Skin epidermis (tissue), 12 donors: ENCODE measurements at regions not wholly inside any gene's neighbourhood (a gene's known extent, or its start where the extent isn't known, plus 50 kb on each side); places are given as distances from the start of the nearest gene placed in this dataset.

Experiments used
- H3K27ac ChIP-seq, 21 experiments: fragments of 200-600 bp; sonication (generic) in 11 of 21; one replicate each; pipeline ENCODE4 v1.5.0; 2020; ENCODE audit warnings: mild to moderate bottlenecking in 3 of 21, inconsistent platforms in 2 of 21, moderate library complexity in 2 of 21
- H3K4me3 ChIP-seq, 7 experiments: fragments of 200-600 bp; sonication (generic) in 2 of 7; one replicate each; pipeline ENCODE4 v1.5.0; 2020; ENCODE audit warnings: inconsistent platforms in 2 of 7, mild to moderate bottlenecking in 2 of 7, moderate library complexity in 1 of 7

DNA sequence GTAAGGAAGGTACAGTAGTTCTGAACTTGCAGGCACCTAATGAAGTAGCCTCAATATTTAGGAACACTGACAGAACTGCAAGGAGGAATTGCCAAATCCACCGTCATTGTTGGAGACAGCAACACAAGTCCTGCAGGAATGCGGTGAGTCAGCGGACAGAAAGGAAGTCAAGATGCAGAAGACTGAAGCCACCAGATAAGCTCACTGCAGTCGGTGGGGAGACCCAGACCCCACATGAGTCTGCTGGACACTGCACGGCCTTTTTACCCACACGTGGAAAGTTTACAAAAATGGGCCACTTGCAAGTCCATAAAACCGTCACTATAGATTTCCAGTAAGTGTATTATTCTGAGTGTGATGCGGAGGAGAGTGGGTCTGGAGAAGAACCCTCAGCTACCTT is 1471.6 kb downstream of the TBC1D22A start:
- H3K4me3 ChIP-seq, result no peak overlapping the region
- H3K27ac ChIP-seq, result no peak overlapping the region

DNA sequence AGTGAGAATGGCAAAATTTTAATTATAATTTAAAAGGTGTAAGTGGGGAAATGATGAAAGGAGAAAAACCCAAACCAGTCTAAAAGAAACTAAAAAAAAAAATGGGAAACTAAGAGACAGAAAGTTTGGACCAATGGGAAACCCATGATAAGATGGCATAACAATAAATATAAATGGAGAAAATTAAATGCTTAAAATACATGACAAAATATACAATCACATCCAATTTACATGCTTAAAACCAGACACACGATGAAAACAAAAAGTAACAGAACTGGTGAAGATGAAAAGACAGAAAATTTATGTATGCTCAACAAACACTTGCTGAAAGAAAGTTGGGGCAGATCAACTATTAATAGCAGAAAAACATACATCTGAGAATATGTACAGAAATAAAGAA is 1471.1 kb downstream of the TBC1D22A start:
- H3K4me3 ChIP-seq, result no peak overlapping the region

DNA sequence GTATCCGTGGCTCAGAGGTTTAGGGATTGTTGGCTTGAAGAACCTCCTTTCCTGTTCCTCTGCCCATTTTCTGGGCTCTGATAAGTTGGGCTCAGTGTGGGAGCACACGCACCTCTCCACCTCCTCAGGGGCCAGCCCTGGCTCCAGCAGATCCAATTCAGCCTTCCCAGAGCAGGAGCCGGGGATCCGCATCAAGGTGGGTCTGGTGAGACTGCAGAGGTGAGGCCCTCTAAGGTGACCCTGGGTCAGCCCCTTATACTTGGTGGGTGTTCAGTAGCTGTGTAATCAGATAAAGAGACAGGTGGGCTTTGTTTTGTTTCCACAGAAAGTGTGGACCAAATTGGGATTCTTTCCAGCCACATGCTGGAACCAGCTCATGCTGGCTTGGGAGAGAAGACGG is 1466.0 kb downstream of the TBC1D22A start:
- Histone ChIP-seq H3K4me3 (no peak overlapping the region), H3K27ac (no peak overlapping the region)

More for the DNA sequence above, 1471.1 kb downstream of the TBC1D22A start:
- H3K27ac ChIP-seq, result no peak overlapping the region

DNA sequence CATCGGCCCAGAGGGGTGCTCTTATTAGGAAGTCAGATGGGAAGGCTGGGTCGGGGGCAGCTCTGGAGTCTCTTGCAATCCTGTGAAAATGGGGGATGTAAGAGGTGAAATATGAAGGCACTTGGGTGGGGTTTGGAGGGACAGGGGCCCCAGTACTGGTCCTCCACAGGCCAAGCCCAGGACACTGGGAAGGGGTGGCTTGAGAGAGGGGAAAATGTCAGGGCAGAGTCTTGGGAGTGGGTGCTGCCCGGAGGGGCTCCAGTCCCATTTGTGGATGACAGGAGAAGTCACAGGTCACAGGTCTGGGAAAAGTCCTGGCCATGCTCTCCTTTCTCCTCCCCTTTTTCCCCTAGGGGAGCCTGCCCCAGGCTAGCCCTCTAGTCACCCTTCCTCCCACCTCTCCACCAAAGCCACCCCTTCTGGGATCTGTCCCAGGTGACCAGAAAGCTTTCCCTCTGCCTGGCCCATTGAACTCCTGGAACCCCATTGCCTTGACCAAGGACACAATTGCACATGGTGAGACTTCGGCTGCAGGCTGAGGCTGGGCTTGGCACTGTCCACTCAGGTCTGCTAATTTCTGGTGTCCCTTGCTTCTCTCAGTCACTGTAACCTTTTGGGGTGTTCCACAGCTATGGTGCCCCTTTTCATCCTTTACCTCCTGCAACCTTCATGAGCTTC is 1465.0 kb downstream of the TBC1D22A start:
- H3K27ac ChIP-seq, result no peak overlapping the region
- H3K4me3 ChIP-seq, result no peak overlapping the region

DNA sequence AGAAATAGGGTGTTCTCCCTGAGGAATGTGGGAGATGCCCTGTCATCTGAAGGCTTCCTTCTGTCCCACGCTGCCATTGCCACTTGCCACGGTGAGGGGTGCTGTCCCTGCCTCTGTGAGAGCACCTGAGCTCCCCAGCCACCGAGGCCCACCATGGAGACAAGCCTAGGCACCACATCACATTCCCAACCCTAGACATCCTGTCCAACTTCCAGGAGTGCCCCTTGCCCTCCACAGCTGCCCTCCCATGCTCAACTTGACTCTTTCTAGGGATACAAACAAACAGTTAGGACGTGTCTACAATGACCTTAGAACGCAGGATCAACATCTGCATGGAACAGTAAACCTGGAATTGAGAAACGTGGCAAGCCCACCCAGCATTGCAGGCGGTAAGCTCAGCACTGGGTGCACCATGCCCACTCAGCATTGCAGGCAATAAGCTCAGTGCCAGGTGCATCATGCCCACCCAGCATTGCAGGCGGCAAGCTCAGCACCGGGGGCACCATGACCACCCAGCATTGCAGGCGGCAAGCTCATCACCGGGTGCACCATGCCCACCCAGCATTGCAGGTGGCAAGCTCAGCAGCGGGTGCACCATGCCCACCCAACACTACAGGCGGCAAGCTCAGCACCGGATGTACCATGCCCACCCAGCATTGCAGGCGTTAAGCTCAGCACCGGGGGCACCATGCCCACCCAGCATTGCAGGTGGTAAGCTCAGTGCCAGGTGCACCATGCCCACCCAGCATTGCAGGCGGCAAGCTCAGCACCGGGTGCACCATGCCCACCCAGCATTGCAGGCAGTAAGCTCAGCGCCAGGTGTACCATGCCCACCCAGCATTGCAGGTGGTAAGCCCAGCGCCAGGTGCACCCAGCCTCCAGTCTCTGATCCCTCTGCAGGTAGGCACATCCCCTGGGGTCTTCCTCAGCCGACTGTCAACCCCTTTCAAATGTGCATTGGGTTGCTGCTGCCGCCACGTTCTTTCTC is 1463.9 kb downstream of the TBC1D22A start:
- no peak overlapping the region for H3K4me3 ChIP-seq

DNA sequence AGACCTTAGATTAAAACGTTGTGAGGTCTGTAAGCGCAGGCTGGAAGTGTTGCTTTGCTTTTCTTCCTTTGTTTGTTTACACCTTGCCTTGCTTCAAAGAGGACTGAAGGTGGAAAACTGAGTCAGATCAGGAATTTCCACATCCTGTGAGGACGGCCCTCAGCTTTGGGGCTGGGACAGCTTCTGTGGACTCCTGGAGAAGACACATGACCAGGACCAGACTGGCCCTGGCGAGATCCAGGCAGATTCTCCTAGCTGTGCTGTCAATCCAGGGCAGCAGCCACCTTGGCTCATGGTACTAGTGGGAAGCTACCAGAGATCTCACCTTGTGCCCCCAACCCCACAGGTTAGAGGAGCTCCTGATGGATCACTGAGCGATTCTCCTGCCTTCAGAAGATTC is 1461.9 kb downstream of the TBC1D22A start:
- no peak overlapping the region for H3K27ac ChIP-seq
- H3K4me3 ChIP-seq, result no peak overlapping the region

More for the DNA sequence above, 1463.9 kb downstream of the TBC1D22A start:
- H3K27ac ChIP-seq, result no peak overlapping the region

DNA sequence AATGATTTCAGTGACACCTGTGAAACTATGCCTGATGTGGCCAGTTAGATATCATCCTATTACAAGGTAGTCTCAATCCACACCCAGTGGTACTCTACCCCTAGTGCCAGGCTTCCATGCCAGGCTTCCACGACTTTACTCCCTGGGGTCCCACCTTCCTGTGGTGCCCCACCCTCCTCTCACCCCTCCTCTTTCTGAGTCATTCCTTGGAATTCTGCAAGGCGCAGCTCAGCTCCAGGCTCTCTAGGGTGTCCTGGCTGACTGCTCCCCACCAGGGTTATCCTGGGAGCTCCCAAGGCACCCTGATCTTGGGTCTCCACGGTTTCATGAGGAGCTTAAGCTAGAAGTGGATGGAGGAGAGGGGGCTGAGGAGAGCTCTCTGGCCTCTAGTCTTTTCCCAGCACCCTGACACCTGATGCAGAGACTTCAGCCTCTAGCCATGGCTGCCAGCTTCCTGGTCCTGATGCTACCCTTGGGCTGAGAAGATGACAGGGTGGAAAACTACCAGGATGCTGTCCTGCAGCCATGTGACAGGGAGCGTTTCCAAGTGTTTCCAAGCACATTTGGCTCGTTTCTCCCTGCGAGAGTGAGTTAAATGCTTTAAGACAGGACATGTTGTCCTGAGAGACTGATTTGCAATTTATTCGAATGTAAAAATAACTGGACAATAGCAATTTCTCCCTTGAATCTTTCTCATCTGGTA is 1461.2 kb downstream of the TBC1D22A start:
- H3K4me3 ChIP-seq, result no peak overlapping the region
- H3K27ac ChIP-seq, result no peak overlapping the region

DNA sequence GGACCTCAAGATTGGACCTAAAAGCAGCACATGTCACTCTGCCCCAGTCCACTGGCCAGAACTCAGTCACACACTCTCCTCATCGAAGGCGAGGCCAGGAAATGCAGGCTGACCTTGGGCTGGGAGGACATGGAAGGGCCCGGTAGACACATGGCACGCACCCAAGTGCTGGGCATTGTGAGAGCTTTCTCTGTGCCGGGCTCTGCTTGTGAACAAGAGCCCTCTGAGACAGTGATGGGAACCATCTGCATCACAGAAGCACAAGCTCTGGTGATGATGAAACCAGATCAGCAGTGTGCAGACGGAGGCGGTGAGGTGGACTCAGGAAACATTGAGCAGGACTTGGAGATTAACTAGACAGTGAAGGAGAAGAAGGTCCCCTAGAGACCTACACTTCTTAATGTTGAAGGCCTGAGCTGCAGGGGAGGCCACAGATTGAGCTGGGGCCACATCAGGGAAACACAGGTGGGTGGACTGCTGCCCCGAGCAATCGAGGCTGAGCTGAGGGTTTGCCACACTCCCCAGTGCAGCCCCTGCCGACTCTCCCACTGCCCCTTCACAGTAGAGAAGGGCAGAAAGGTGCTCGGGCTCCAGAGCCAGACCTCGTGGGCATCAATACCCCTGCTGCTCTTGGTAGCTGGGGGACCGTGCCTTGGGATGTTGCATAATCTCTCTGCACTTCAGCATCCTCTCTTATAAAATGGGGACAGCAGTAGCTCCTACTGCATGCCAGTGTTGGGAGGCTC is 1460.5 kb downstream of the TBC1D22A start:
- H3K27ac ChIP-seq, result no peak overlapping the region
- no peak overlapping the region for H3K4me3 ChIP-seq

DNA sequence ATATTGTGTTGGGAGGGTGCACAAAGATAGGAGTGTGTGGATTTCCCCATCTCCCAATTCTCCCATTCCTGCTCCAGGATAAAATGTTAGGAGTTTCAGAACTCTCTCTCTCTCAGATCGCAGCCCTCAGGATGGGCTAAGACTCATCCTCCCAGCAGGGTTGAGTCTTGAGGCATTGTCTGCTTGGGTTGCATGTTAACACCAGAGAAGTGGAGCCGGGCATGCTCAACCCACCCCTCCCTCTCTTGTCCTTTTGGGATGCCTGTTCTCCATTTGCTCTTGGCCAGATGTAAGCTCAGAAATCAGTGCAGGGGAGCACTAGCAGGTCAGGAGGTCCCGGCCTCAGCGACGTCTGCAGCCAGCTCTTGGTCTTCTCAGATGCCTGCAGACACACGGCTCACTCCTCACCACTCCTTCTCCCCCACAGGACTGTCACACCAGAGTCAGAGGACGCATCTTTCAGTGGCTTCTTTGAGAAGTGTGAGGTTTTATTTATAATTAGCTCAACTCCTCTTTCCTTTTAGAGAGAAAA is 1456.5 kb downstream of the TBC1D22A start:
- Histone ChIP-seq H3K4me3 (no peak overlapping the region), H3K27ac (no peak overlapping the region)

DNA sequence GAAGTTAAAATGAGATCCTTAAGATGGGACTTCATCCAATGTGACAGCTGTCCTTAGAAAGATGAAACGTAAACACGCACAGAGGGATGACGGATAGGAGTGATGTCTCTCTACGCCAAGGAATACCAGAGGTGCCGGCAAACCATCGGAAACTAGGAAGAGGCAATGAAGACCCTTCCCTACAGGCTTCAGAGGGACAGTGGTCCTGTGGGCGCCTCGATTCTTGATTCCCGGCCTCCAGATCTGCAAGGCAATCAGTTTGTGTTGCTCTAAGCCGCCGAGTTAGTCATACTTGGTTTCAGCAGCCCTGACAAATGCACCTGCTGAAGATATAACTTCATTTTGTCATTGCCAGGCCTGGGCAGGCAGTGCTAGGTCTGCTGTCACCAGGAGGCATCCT is 1455.1 kb downstream of the TBC1D22A start:
- Histone ChIP-seq H3K27ac (no peak overlapping the region), H3K4me3 (no peak overlapping the region)

DNA sequence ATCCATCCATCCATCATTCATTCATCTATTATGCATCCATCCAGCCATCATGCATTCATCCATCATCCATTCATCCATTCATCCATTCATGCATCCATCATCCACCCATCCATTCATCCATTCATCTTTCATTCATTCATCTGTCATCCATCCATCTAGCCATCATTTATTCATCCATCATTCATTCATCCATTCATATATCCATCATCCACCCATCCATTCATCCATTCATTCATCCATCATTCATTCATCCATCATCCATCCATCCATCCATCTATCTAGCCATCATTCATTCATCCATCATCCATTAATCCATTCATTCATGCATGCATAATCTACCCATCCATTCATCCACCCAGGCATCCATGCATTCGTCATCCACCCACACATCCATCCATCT is 1450.3 kb downstream of the TBC1D22A start:
- no peak overlapping the region for H3K27ac ChIP-seq
- H3K4me3 ChIP-seq, result no peak overlapping the region

DNA sequence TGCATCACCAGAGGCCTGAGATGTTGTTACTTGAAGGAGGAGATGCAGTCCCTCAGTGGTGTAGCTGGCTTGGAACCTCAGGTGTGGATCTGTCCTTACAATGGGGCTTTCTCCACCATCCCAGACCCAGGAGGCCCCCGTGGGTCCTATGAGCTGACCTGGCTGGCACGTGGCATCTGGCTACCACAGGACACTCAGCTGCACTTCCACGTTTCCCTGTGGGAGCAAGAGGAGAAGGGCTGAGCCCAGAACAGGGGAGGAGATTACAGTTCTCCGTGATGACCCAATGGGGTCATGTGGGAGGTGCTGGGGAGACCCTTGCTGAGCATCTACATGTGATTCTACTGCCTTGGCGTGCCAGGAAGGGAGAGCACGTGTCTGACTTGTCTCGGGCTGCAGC is 1448.4 kb downstream of the TBC1D22A start:
- H3K4me3 ChIP-seq, result no peak overlapping the region

DNA sequence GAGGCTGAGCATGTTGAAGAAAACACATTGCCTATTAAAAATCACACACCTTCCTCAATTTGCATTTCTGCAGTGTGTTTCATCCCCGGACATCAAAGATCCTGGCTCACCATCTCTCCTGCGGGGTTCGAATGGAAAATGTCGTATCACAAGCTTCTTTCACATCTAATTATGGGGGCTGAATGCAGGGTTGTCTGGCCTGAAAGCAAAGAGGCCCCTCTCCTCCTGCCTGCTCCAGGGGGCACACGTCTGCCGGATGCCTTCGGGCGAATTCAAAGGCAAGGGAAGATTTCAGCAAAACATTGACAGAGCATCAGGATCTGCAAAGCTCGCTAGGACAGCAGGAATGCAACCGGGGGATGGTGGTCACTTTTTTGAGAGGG is 1447.7 kb downstream of the TBC1D22A start:
- Histone ChIP-seq H3K27ac (no peak overlapping the region), H3K4me3 (no peak overlapping the region)

More for the DNA sequence above, 1448.4 kb downstream of the TBC1D22A start:
- H3K27ac ChIP-seq, result no peak overlapping the region

DNA sequence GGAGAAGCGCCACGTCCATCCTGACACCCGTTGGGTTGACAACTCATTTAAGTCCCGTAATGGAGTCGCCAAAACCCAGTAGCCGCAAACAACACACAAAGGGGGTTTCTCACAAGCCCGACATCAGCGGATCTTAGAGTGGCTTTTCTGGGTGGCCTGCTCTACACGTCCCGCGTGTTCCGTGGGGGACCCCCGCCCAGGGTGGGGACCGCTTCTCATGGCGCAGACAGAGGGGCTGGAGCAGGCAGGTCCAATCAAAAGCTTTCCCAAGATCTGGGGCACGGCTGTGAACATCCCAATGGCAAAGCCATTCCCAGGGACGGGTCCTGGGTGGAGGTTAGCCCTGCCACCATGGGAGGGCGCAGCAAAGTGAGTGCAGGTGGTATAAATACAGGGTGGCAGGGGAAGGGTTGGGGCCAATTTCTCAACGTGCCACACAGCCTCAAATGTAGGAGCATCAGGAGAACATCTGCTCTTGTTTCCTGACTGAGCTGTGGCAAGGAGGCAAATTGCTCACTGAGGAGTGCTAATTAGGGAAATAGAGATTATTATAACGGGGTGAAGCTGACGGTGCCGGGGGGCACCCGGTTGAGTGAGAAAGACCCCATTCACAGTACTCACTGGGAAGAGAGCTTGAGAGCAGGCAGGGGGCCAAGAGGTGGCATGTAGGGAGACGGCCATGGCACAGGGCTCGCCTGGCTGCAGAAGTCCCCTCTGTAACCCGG is 1447.2 kb downstream of the TBC1D22A start:
- no peak overlapping the region for H3K4me3 ChIP-seq
- H3K27ac ChIP-seq, result no peak overlapping the region

DNA sequence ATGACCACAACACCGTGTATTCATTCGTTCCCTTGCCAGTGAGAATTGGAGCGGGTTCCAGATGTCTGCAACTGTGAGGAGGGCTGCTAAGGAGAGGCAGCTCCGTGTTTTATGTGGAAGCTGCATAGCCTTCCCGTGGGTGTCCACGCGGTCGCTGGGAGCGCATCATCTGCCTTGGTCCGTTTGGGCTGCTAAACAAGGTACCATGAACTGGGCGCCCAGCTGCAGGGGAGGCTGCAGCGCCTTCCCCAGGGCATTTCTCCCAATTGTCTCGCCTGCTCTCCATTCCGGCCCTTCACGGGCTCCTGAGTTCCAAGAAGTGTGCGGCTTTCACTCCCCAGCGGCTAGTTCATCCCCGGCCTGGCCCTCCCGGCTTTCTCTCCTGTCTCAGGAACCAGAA is 1446.4 kb downstream of the TBC1D22A start:
- H3K27ac ChIP-seq, result no peak overlapping the region
- no peak overlapping the region for H3K4me3 ChIP-seq

DNA sequence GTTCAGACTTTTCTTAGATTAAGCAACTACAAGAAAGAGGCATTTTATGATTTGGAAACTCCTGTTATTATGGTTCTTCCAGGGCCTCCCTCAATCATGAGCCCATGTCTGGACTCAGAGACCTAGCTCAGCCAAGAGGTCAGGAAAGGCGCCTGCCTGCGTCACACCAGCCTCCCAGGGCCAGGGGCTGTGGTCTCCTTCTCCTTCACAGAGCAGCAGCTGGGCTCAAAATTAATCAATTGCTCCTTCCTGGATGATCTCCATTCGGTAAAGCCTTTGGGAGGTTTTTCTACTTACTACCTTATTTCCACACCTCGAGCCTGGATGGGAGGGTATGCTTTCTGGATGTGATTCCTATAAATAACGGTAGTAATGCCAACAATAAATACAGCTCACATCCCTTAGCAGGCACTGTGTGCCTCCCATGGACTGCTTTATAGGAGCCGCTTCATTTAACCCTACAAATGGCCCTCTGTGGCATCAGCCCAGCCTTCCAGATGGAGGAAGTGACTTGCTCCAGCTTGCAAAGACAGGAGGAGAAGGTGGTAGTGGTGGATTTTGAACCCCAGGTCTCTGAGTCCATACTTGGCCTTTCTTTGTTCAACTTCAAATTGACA is 1445.6 kb downstream of the TBC1D22A start:
- Histone ChIP-seq H3K4me3 (no peak overlapping the region), H3K27ac (no peak overlapping the region)

DNA sequence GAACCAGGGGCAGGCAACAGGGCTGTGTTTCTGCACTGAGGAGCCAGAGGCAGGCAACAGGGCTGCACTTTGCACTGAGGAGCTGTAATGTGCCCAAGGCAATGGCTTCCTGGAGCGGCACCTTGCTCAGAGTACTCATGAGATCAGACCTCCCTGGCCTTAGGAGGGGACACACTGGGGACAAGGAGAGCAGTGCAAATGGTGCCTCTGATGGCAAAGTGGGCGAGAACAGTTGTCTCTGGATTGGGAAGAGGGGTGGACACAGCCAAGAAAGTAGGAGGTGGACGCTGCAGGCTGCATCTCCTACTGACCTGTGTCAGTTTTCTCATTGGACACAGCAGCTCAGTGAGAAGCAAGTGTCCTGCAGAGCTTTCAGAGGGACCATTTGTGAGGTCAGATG is 1443.3 kb downstream of the TBC1D22A start:
- Histone ChIP-seq H3K4me3 (no peak overlapping the region), H3K27ac (no peak overlapping the region)

DNA sequence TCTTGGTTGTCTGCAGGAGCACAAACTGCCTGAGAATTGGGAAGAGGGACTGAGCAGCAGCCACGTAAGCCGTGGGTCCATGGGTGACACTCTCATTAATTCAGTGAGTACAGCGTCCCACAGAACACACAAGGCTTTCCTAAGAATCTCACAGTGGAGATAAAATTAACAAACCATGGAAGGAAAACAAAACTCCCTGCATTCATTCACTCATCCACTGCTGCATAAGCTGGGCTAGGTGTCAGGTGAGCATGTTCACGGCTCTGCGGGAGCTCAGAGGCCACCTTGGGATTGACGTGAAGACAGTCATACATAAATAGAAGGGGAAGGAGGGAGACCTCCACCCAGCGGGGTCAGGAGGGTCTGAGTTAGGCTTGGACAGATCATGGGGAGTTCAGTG is 1442.7 kb downstream of the TBC1D22A start:
- no peak overlapping the region for H3K4me3 ChIP-seq

More for the DNA sequence above, 1442.7 kb downstream of the TBC1D22A start:
- H3K27ac ChIP-seq, result no peak overlapping the region
